Hematopoietic multipotent progenitor cell (in vitro differentiated cells): ENCODE measurements at regions not wholly inside any gene's neighbourhood (a gene's known extent, or its start where the extent isn't known, plus 50 kb on each side); places are given as distances from the start of the nearest gene placed in this dataset.

ENCODE experiments used
- DNase-seq, 3 donors: peaks; one replicate each; pipeline ENCODE4 v3.0.0-alpha.2; 2011 to 2015; ENCODE audit warnings: low read depth in 2 of 3, low spot score in 2 of 3

- no peak for DNase-seq
Observed at GRCh38 chr6:145373826-145374225, 361.5 kb downstream of the EPM2A start.

- DNase-seq: no peak
Observed at GRCh38 chr6:145374570-145374969, 360.8 kb downstream of the EPM2A start.

- DNase-seq: no peak
Observed at GRCh38 chr6:145375502-145375901, 359.8 kb downstream of the EPM2A start.

- no peak for DNase-seq
Observed at GRCh38 chr6:145380186-145380585, 355.1 kb downstream of the EPM2A start.

GRCh38 chr6:145381941-145382340, 353.4 kb downstream of the EPM2A start:
- no peak for DNase-seq

- DNase-seq: no peak
Observed at GRCh38 chr6:145383428-145383827, 351.9 kb downstream of the EPM2A start.

GRCh38 chr6:145384503-145384902, 350.8 kb downstream of the EPM2A start:
- no peak for DNase-seq

- no peak for DNase-seq
Observed at GRCh38 chr6:145396499-145396898, 338.8 kb downstream of the EPM2A start.

- no peak for DNase-seq
Observed at GRCh38 chr6:145400508-145400907, 334.8 kb downstream of the EPM2A start.

GRCh38 chr6:145405006-145405551, 330.2 kb downstream of the EPM2A start:
- DNase-seq: no peak

- no peak for DNase-seq
Observed at GRCh38 chr6:145406783-145407182, 328.5 kb downstream of the EPM2A start.

- DNase-seq: no peak
Observed at GRCh38 chr6:145415616-145416015, 319.7 kb downstream of the EPM2A start.

- DNase-seq: no peak
Observed at GRCh38 chr6:145420599-145420998, 314.7 kb downstream of the EPM2A start.

GRCh38 chr6:145423936-145424335, 311.4 kb downstream of the EPM2A start:
- no peak for DNase-seq

- DNase-seq: no peak
Observed at GRCh38 chr6:145427232-145427631, 308.1 kb downstream of the EPM2A start.

GRCh38 chr6:145428706-145429105, 306.6 kb downstream of the EPM2A start:
- DNase-seq: no peak

GRCh38 chr6:145442110-145442509, 293.2 kb downstream of the EPM2A start:
- DNase-seq: no peak

- DNase-seq: no peak
Observed at GRCh38 chr6:145445674-145446073, 289.6 kb downstream of the EPM2A start.

- no peak for DNase-seq
Observed at GRCh38 chr6:145451029-145451428, 284.3 kb downstream of the EPM2A start.

GRCh38 chr6:145453376-145453775, 281.9 kb downstream of the EPM2A start:
- DNase-seq: no peak

GRCh38 chr6:145454006-145454405, 281.3 kb downstream of the EPM2A start:
- no peak for DNase-seq

- DNase-seq: no peak
Observed at GRCh38 chr6:145457556-145457955, 277.8 kb downstream of the EPM2A start.

GRCh38 chr6:145468534-145468933, 266.8 kb downstream of the EPM2A start:
- no peak for DNase-seq
